ENCODE measurements at regions not wholly inside any gene's neighbourhood (a gene's known extent, or its start where the extent isn't known, plus 50 kb on each side); places are given as distances from the start of the nearest gene placed in this dataset.

- TF ChIP-seq CTCF (IDR thresholded peaks at IDR 0.05; ENCODE audit: low read depth, low read length) (no peak), EZH2phosphoT487 (IDR thresholded peaks at IDR 0.05; ENCODE audit: low read depth) (no peak)
Observed at GRCh38 chr10:28190196-28190595, 112.7 kb downstream of the MPP7 start.
